ENCODE measurements at regions not wholly inside any gene's neighbourhood (a gene's known extent, or its start where the extent isn't known, plus 50 kb on each side); places are given as distances from the start of the nearest gene placed in this dataset.

GRCh38 chr7:69395061-69395714 lies 203.1 kb upstream of the AUTS2 start:
- DNase-seq (no peak), ATAC-seq (no peak)

GRCh38 chr7:69398986-69399385 lies 199.3 kb upstream of the AUTS2 start:
- no peak for DNase-seq
- no peak for ATAC-seq
- H3K36me3 Mint-ChIP-seq (ENCODE audit: low read depth): no peaks in the 10 kb centered on the region
- H3K4me3 Mint-ChIP-seq: no peak overlapping the region
- H3K27ac Mint-ChIP-seq: no peak overlapping the region
- H3K27me3 Mint-ChIP-seq: peaks cover 2% of the 10 kb centered on the region
- no peaks in the 10 kb centered on the region for H3K4me1 Mint-ChIP-seq
- H3K9me3 Mint-ChIP-seq: no peaks in the 10 kb centered on the region

More at GRCh38 chr7:69395061-69395714, 203.1 kb upstream of the AUTS2 start:
- H3K4me1 Mint-ChIP-seq: no peaks in the 10 kb centered on the region
- H3K27me3 Mint-ChIP-seq: peaks cover 2% of the 10 kb centered on the region
- H3K9me3 Mint-ChIP-seq: no peaks in the 10 kb centered on the region
- H3K36me3 Mint-ChIP-seq (ENCODE audit: low read depth): no peaks in the 10 kb centered on the region
- no peak overlapping the region for H3K4me3 Mint-ChIP-seq
- no peak overlapping the region for H3K27ac Mint-ChIP-seq

GRCh38 chr7:69399401-69399800 lies 198.9 kb upstream of the AUTS2 start:
- no peaks in the 10 kb centered on the region for H3K36me3 Mint-ChIP-seq (ENCODE audit: low read depth)
- ATAC-seq: no peak
- no peaks in the 10 kb centered on the region for H3K4me1 Mint-ChIP-seq
- H3K27ac Mint-ChIP-seq: no peak overlapping the region
- no peak overlapping the region for H3K4me3 Mint-ChIP-seq
- no peak for DNase-seq
- no peaks in the 10 kb centered on the region for H3K9me3 Mint-ChIP-seq
- H3K27me3 Mint-ChIP-seq: peaks cover 2% of the 10 kb centered on the region

GRCh38 chr7:69402696-69403095 lies 195.6 kb upstream of the AUTS2 start:
- DNase-seq (no peak), ATAC-seq (no peak)
- H3K4me3 Mint-ChIP-seq: no peak overlapping the region
- H3K9me3 Mint-ChIP-seq: no peaks in the 10 kb centered on the region
- H3K27ac Mint-ChIP-seq: no peak overlapping the region
- H3K4me1 Mint-ChIP-seq: no peaks in the 10 kb centered on the region
- H3K36me3 Mint-ChIP-seq (ENCODE audit: low read depth): no peaks in the 10 kb centered on the region
- H3K27me3 Mint-ChIP-seq: peaks cover 2% of the 10 kb centered on the region

GRCh38 chr7:69403169-69403568 lies 195.1 kb upstream of the AUTS2 start:
- no peak overlapping the region for H3K27ac Mint-ChIP-seq

GRCh38 chr7:69411018-69411417 lies 187.3 kb upstream of the AUTS2 start:
- ATAC-seq (no peak), DNase-seq (no peak)
- Mint-ChIP-seq H3K4me3 (no peak overlapping the region), H3K27ac (no peak overlapping the region), H3K9me3 (peaks cover 10% of the 10 kb centered on the region), H3K27me3 (no peaks in the 10 kb centered on the region), H3K36me3 (ENCODE audit: low read depth) (no peaks in the 10 kb centered on the region), H3K4me1 (peaks cover 2% of the 10 kb centered on the region)

More at GRCh38 chr7:69403169-69403568, 195.1 kb upstream of the AUTS2 start:
- DNase-seq (no peak), ATAC-seq (no peak)
- no peaks in the 10 kb centered on the region for H3K9me3 Mint-ChIP-seq
- no peak overlapping the region for H3K4me3 Mint-ChIP-seq
- H3K36me3 Mint-ChIP-seq (ENCODE audit: low read depth): no peaks in the 10 kb centered on the region
- H3K4me1 Mint-ChIP-seq: no peaks in the 10 kb centered on the region
- peaks cover under 1% of the 10 kb centered on the region for H3K27me3 Mint-ChIP-seq

- no peak for ATAC-seq
- peaks cover 2% of the 10 kb centered on the region for H3K4me1 Mint-ChIP-seq
- DNase-seq: no peak
- peaks cover 10% of the 10 kb centered on the region for H3K9me3 Mint-ChIP-seq
- no peaks in the 10 kb centered on the region for H3K36me3 Mint-ChIP-seq (ENCODE audit: low read depth)
- no peaks in the 10 kb centered on the region for H3K27me3 Mint-ChIP-seq
- H3K27ac Mint-ChIP-seq: no peak overlapping the region
- no peak overlapping the region for H3K4me3 Mint-ChIP-seq
These were observed 186.8 kb upstream of the AUTS2 start for GRCh38 chr7:69411466-69411865.

GRCh38 chr7:69412331-69413146 lies 185.7 kb upstream of the AUTS2 start:
- Mint-ChIP-seq H3K4me1 (peaks cover 2% of the 10 kb centered on the region), H3K9me3 (peaks cover 15% of the 10 kb centered on the region), H3K36me3 (ENCODE audit: low read depth) (no peaks in the 10 kb centered on the region), H3K4me3 (no peak overlapping the region), H3K27me3 (no peaks in the 10 kb centered on the region), H3K27ac (no peak overlapping the region)
- ATAC-seq (peak; percentile 90), DNase-seq (peak; percentile 7)

GRCh38 chr7:69414555-69414954 lies 183.7 kb upstream of the AUTS2 start:
- Mint-ChIP-seq H3K27me3 (no peaks in the 10 kb centered on the region), H3K4me1 (peaks cover 5% of the 10 kb centered on the region), H3K36me3 (ENCODE audit: low read depth) (no peaks in the 10 kb centered on the region), H3K27ac (no peak overlapping the region), H3K4me3 (no peak overlapping the region), H3K9me3 (peaks cover 28% of the 10 kb centered on the region)
- DNase-seq (no peak), ATAC-seq (no peak)

- no peak for ATAC-seq
These were observed 179.2 kb upstream of the AUTS2 start for GRCh38 chr7:69418869-69419670.

GRCh38 chr7:69419934-69420333 lies 178.3 kb upstream of the AUTS2 start:
- Mint-ChIP-seq H3K27ac (no peak overlapping the region), H3K4me1 (peaks cover 3% of the 10 kb centered on the region), H3K4me3 (no peak overlapping the region), H3K36me3 (ENCODE audit: low read depth) (no peaks in the 10 kb centered on the region), H3K9me3 (peaks cover 27% of the 10 kb centered on the region), H3K27me3 (no peaks in the 10 kb centered on the region)
- DNase-seq: no peak
- ATAC-seq: no peak

More at GRCh38 chr7:69418869-69419670, 179.2 kb upstream of the AUTS2 start:
- Mint-ChIP-seq H3K4me3 (no peak overlapping the region), H3K4me1 (peaks cover 3% of the 10 kb centered on the region), H3K9me3 (peaks cover 32% of the 10 kb centered on the region), H3K36me3 (ENCODE audit: low read depth) (no peaks in the 10 kb centered on the region), H3K27me3 (no peaks in the 10 kb centered on the region), H3K27ac (no peak overlapping the region)
- DNase-seq: no peak

GRCh38 chr7:69422574-69422985 lies 175.7 kb upstream of the AUTS2 start:
- Mint-ChIP-seq H3K36me3 (ENCODE audit: low read depth) (no peaks in the 10 kb centered on the region), H3K27me3 (no peaks in the 10 kb centered on the region), H3K4me3 (no peak overlapping the region), H3K9me3 (peaks cover 16% of the 10 kb centered on the region), H3K4me1 (peaks cover 3% of the 10 kb centered on the region), H3K27ac (no peak overlapping the region)
- DNase-seq (no peak), ATAC-seq (no peak)

GRCh38 chr7:69426705-69427104 lies 171.6 kb upstream of the AUTS2 start:
- Mint-ChIP-seq H3K27me3 (peaks cover 13% of the 10 kb centered on the region), H3K27ac (no peak overlapping the region), H3K4me1 (peaks cover 1% of the 10 kb centered on the region), H3K4me3 (no peak overlapping the region), H3K9me3 (peaks cover 4% of the 10 kb centered on the region), H3K36me3 (ENCODE audit: low read depth) (no peaks in the 10 kb centered on the region)
- ATAC-seq: no peak
- DNase-seq: no peak

- Mint-ChIP-seq H3K27me3 (peaks cover 13% of the 10 kb centered on the region), H3K9me3 (peaks cover 3% of the 10 kb centered on the region), H3K4me1 (peaks cover 1% of the 10 kb centered on the region), H3K4me3 (no peak overlapping the region), H3K27ac (no peak overlapping the region), H3K36me3 (ENCODE audit: low read depth) (no peaks in the 10 kb centered on the region)
- DNase-seq (no peak), ATAC-seq (no peak)
These were observed 170.2 kb upstream of the AUTS2 start for GRCh38 chr7:69428089-69428488.
